H1 (cell line): ENCODE measurements at regions not wholly inside any gene's neighbourhood (a gene's known extent, or its start where the extent isn't known, plus 50 kb on each side); places are given as distances from the start of the nearest gene placed in this dataset.

Experiments used
- CTCF ChIA-PET: fragments of 300-600 bp; sonication (Branson Sonifier 250); formaldehyde crosslinking; loops from one replicate; lab custom pipeline; 2021; ENCODE audit not compliant: partially characterized antibody; lab: Charles Lee
- POLR2A ChIA-PET: fragments of 300-600 bp; sonication (Branson Sonifier 250); formaldehyde crosslinking; loops from one replicate; lab custom pipeline; 2021; ENCODE audit warnings: inconsistent platforms; ENCODE audit not compliant: partially characterized antibody; lab: Charles Lee
- DNase-seq, 2 experiments: peaks; one replicate each; pipeline versions ENCODE4 v3.0.0 to v3.0.0-alpha.2; 2010 to 2022; ENCODE audit warnings: low spot score in 2 of 2, low read depth in 1 of 2, mixed read lengths in 1 of 2
- FAIRE-seq: peaks from 2 replicates; lab custom pipeline; 2011; peaks lifted over from hg19 to GRCh38; lab: Jason Lieb, UNC
- H2AFZ ChIP-seq: 2 replicates; pipeline ENCODE4 v1.8.1; 2012; ENCODE audit warnings: low read length, inconsistent platforms
- H2AK5ac ChIP-seq: 2 replicates; pipeline ENCODE4 v1.6.1; 2013; ENCODE audit warnings: low read depth, low read length
- H2BK120ac ChIP-seq: replicated peaks from 2 replicates; pipeline ENCODE3; 2013; ENCODE audit warnings: low read depth, low read length, inconsistent platforms
- H2BK12ac ChIP-seq: 2 replicates; pipeline ENCODE4 v1.6.1; 2013; ENCODE audit warnings: low read depth, low read length
- H2BK15ac ChIP-seq: 2 replicates; pipeline ENCODE4 v1.6.1; 2013; ENCODE audit warnings: low read length
- H2BK20ac ChIP-seq: 2 replicates; pipeline ENCODE4 v1.6.1; 2013; ENCODE audit warnings: low read length
- H2BK5ac ChIP-seq: 2 replicates; pipeline ENCODE4 v1.6.1; 2013; ENCODE audit warnings: low read depth, low read length
- H3K14ac ChIP-seq: 2 replicates; pipeline ENCODE4 v1.6.1; 2013; ENCODE audit warnings: inconsistent platforms; ENCODE audit not compliant: insufficient read length
- H3K18ac ChIP-seq: 2 replicates; pipeline ENCODE4 v1.6.1; 2013; ENCODE audit warnings: low read length; ENCODE audit errors: extremely low read depth
- H3K23ac ChIP-seq: 2 replicates; pipeline ENCODE4 v1.6.1; 2013; ENCODE audit warnings: inconsistent platforms; ENCODE audit not compliant: insufficient read length
- H3K23me2 ChIP-seq: 2 replicates; pipeline ENCODE4 v1.6.1; 2013; ENCODE audit warnings: low read depth, low read length
- H3K27ac ChIP-seq: 2 replicates; pipeline ENCODE4 v1.6.1; 2011; ENCODE audit warnings: low read depth, low read length, inconsistent platforms
- H3K27me3 ChIP-seq, 4 experiments: replicated peaks in 1 of 4; 1 replicate in 1 of 4; 2 replicates in 3 of 4; pipeline versions ENCODE4 v1.6.1 to v1.8.1; 2011 to 2013; ENCODE audit warnings: low read length in 3 of 4, mild to moderate bottlenecking in 3 of 4, inconsistent platforms in 2 of 4, mixed read lengths in 2 of 4, moderate library complexity in 1 of 4; ENCODE audit not compliant: control insufficient read depth in 3 of 4, insufficient read depth in 3 of 4; ENCODE audit errors: extremely low read depth in 1 of 4
- H3K36me3 ChIP-seq, 4 experiments: 2 replicates each; pipeline versions ENCODE4 v1.6.1 to v1.8.1; 2011 to 2013; ENCODE audit warnings: mild to moderate bottlenecking in 4 of 4, low read length in 3 of 4, moderate library complexity in 2 of 4, control low read depth in 1 of 4, inconsistent platforms in 1 of 4; ENCODE audit not compliant: insufficient read depth in 4 of 4, control insufficient read depth in 2 of 4
- H3K4ac ChIP-seq: replicated peaks from 2 replicates; pipeline ENCODE3; 2013; ENCODE audit warnings: low read length, low read depth, mixed read lengths, inconsistent platforms; ENCODE audit not compliant: insufficient read length
- H3K4me1 ChIP-seq, 4 experiments: replicated peaks in 1 of 4; 1 replicate in 1 of 4; 2 replicates in 3 of 4; pipeline versions ENCODE4 v1.6.1 to v1.8.1; 2011 to 2013; ENCODE audit warnings: low read length in 3 of 4, inconsistent platforms in 2 of 4, mixed read lengths in 1 of 4; ENCODE audit not compliant: insufficient read depth in 4 of 4, control insufficient read depth in 3 of 4
- H3K4me2 ChIP-seq, 2 experiments: 2 replicates each; pipeline versions ENCODE4 v1.6.1 to v1.8.1; 2011 to 2013; ENCODE audit warnings: low read depth in 2 of 2, low read length in 2 of 2, control low read depth in 1 of 2, inconsistent platforms in 1 of 2, mild to moderate bottlenecking in 1 of 2; ENCODE audit not compliant: insufficient read depth in 1 of 2
- H3K4me3 ChIP-seq, 4 experiments: fragments of 200-600, 300-600 bp in 1 of 4; sonication (generic), shearing (Covaris generic), sonication (Bioruptor Twin) in 1 of 4; 2 replicates each; pipeline versions ENCODE4 v1.5.1 to v1.8.1; 2011 to 2016; ENCODE audit warnings: low read length in 4 of 4, low read depth in 3 of 4, control low read depth in 2 of 4, inconsistent platforms in 2 of 4, mild to moderate bottlenecking in 2 of 4, mixed read lengths in 1 of 4, moderate library complexity in 1 of 4; ENCODE audit not compliant: insufficient read depth in 2 of 4; ENCODE audit errors: extremely low read depth in 1 of 4
- H3K56ac ChIP-seq: replicated peaks from 2 replicates; pipeline ENCODE3; 2013; ENCODE audit warnings: low read depth, mild to moderate bottlenecking, mixed read lengths, low read length, inconsistent platforms; ENCODE audit not compliant: insufficient read length
- H3K79me1 ChIP-seq: 2 replicates; pipeline ENCODE4 v1.6.1; 2013; ENCODE audit warnings: low read depth, low read length, control low read depth
- H3K79me2 ChIP-seq, 2 experiments: 2 replicates each; pipeline versions ENCODE4 v1.6.1 to v1.8.1; 2012 to 2013; ENCODE audit warnings: low read length in 2 of 2, mild to moderate bottlenecking in 2 of 2, inconsistent platforms in 1 of 2; ENCODE audit not compliant: insufficient read depth in 2 of 2, control insufficient read depth in 1 of 2
- H3K9ac ChIP-seq, 4 experiments: replicated peaks in 1 of 4; 1 replicate in 1 of 4; 2 replicates in 3 of 4; pipeline versions ENCODE4 v1.6.1 to v1.8.1; 2011 to 2013; ENCODE audit warnings: low read depth in 3 of 4, low read length in 3 of 4, control low read depth in 2 of 4, mild to moderate bottlenecking in 2 of 4, moderate library complexity in 2 of 4, inconsistent platforms in 1 of 4; ENCODE audit errors: extremely low read depth in 1 of 4
- H3K9me3 ChIP-seq, 2 experiments: 2 replicates each; pipeline versions ENCODE4 v1.6.1 to v1.8.1; 2012 to 2013; ENCODE audit warnings: mild to moderate bottlenecking in 2 of 2, moderate library complexity in 2 of 2, control low read depth in 1 of 2, inconsistent platforms in 1 of 2, low read depth in 1 of 2, low read length in 1 of 2, mixed read lengths in 1 of 2; ENCODE audit not compliant: insufficient read depth in 2 of 2
- H4K20me1 ChIP-seq, 2 experiments: replicated peaks in 1 of 2; 2 replicates each; pipeline versions ENCODE3 to v1.8.1; 2011 to 2013; ENCODE audit warnings: inconsistent platforms in 2 of 2, low read length in 2 of 2, mild to moderate bottlenecking in 1 of 2; ENCODE audit not compliant: insufficient read depth in 2 of 2, control insufficient read depth in 1 of 2
- H4K5ac ChIP-seq: 2 replicates; pipeline ENCODE4 v1.6.1; 2013; ENCODE audit warnings: low read length, low read depth, mixed read lengths, inconsistent platforms; ENCODE audit not compliant: insufficient read length
- H4K8ac ChIP-seq: 2 replicates; pipeline ENCODE4 v1.8.0; 2013; ENCODE audit warnings: mild to moderate bottlenecking, moderate library complexity, low read length, inconsistent platforms; ENCODE audit not compliant: insufficient read depth; ENCODE audit errors: extremely low read depth
- H4K91ac ChIP-seq: replicated peaks from 2 replicates; pipeline ENCODE3; 2013; ENCODE audit warnings: low read length, mixed read lengths, inconsistent platforms; ENCODE audit not compliant: insufficient read length
- ASH2L ChIP-seq: fragments of 200-600, 300-600 bp; sonication (generic); IDR thresholded peaks from one replicate; pipeline ENCODE4 v1.7.1; 2017; ENCODE audit warnings: low read length
- CHD2 ChIP-seq: IDR thresholded peaks from 2 replicates; pipeline ENCODE4 v1.6.1; 2012; ENCODE audit warnings: low read length, improper control_type of control experiment
- CREB1 ChIP-seq: IDR thresholded peaks from 2 replicates; pipeline ENCODE4 v1.6.1; 2012; ENCODE audit warnings: inconsistent platforms
- GTF2F1 ChIP-seq: IDR thresholded peaks from 2 replicates; pipeline ENCODE4 v1.6.1; 2012; ENCODE audit warnings: low read depth, low read length, improper control_type of control experiment, borderline replicate concordance
- POLR2AphosphoS5 ChIP-seq: IDR thresholded peaks from 2 replicates; pipeline ENCODE4 v1.6.1; 2011; ENCODE audit warnings: low read depth, low read length
- RBBP5 ChIP-seq: IDR thresholded peaks from 2 replicates; pipeline ENCODE4 v1.7.1; 2012; ENCODE audit warnings: low read depth, mild to moderate bottlenecking, inconsistent platforms, low read length, moderate library complexity, borderline replicate concordance
- SP2 ChIP-seq: IDR thresholded peaks from 2 replicates; pipeline ENCODE4 v1.6.1; 2012; ENCODE audit warnings: mild to moderate bottlenecking, low read length, inconsistent platforms
- TBP ChIP-seq: IDR thresholded peaks from 2 replicates; pipeline ENCODE4 v1.6.1; 2011; ENCODE audit warnings: low read depth, low read length, improper control_type of control experiment
- WGBS, 2 experiments: shearing (Covaris generic) in 1 of 2; methylation state at CpG; one replicate each; pipeline versions ENCODE4 v1.1.6 to v1.1.7; 2013 to 2015; ENCODE audit warnings: low lambda C conversion rate in 2 of 2, mixed read lengths in 2 of 2, inconsistent platforms in 1 of 2, low coverage in 1 of 2, missing lambda C conversion rate in 1 of 2; ENCODE audit not compliant: insufficient replicate concordance in 2 of 2, insufficient coverage in 1 of 2, insufficient read length in 1 of 2; ENCODE audit errors: extremely low coverage in 1 of 2, missing lambda C conversion rate in 1 of 2; 5-methylcytosine and 5-hydroxymethylcytosine counted together
- TF ChIP-seq, protein P1 (sequence below): IDR thresholded peaks from 2 replicates; pipeline ENCODE4 v1.6.1; 2011; ENCODE audit warnings: low read length, improper control_type of control experiment
- TF ChIP-seq, protein P2 (sequence below): IDR thresholded peaks from 2 replicates; pipeline ENCODE4 v1.6.1; 2011; ENCODE audit warnings: low read depth, mild to moderate bottlenecking, low read length; ENCODE audit not compliant: insufficient read depth

DNA sequence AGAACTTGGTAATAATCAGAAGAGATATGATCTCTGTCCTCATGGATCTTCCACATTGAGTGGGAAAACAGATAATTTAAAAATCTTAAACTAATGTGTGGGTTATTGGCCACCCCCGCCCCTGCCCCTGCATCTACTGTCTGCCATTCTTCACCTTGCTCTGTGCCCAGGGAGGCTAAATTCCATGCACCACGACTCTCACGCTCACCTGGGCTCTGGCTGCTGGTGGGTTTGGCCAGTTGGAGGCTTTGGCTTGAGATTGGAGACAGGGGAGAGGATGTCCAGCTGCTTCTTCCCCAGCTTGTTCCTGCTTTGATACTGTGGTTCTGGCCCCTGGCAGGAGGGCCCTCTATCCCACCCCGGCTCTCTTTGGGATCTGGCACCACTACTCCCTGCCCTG, 127.9 kb downstream of the IRX5 start:
- Histone ChIP-seq H2BK20ac (no peak overlapping the region), H4K20me1 (peaks cover 0 to 4% of the 10 kb centered on the region in 2 experiments), H3K23ac (no peak overlapping the region), H2BK120ac (no peak overlapping the region), H3K9ac (no peak overlapping the region), H4K91ac (no peak overlapping the region), H3K18ac (no peak overlapping the region), H3K4me2 (no peak overlapping the region), H3K27ac (no peak overlapping the region), H3K4ac (no peak overlapping the region), H3K4me1 (peaks cover 0 to 7% (median 3%) of the 10 kb centered on the region in 4 experiments; a peak in 5 of 7 replicates), H3K9me3 (no peaks in the 10 kb centered on the region; a peak in 1 of 4 replicates), H4K8ac (no peak overlapping the region), H2BK5ac (no peak overlapping the region), H3K79me2 (no peaks in the 10 kb centered on the region), H4K5ac (no peak overlapping the region), H3K4me3 (no peak overlapping the region), H2BK15ac (no peak overlapping the region), H3K14ac (no peak overlapping the region), H2AFZ (no peak overlapping the region), H3K36me3 (no peaks in the 10 kb centered on the region), H3K23me2 (peaks cover 7% of the 10 kb centered on the region), H3K79me1 (no peaks in the 10 kb centered on the region), H2BK12ac (no peak overlapping the region), H2AK5ac (no peak overlapping the region), H3K27me3 (peaks cover 16 to 34% (median 30%) of the 10 kb centered on the region in 4 experiments), H3K56ac (no peak overlapping the region)
- ChIA-PET POLR2A (no interaction called here), CTCF (no interaction called here)
- whole genome bisulfite sequencing, 2 experiments, result 80% methylated on average over 4 of the region's 4 CpGs; no CpG with 5 or more reads in 1 of the 2 experiments
- DNase-seq (no peak), FAIRE-seq (no peak)
- TF ChIP-seq SP2 (no peak), GTF2F1 (no peak), ASH2L (no peak), POLR2AphosphoS5 (no peak), CREB1 (no peak), TBP (no peak), CHD2 (no peak), RBBP5 (no peak)
- TF ChIP-seq, protein P1, sequence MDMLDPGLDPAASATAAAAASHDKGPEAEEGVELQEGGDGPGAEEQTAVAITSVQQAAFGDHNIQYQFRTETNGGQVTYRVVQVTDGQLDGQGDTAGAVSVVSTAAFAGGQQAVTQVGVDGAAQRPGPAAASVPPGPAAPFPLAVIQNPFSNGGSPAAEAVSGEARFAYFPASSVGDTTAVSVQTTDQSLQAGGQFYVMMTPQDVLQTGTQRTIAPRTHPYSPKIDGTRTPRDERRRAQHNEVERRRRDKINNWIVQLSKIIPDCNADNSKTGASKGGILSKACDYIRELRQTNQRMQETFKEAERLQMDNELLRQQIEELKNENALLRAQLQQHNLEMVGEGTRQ, result no peak
- TF ChIP-seq, protein P2, sequence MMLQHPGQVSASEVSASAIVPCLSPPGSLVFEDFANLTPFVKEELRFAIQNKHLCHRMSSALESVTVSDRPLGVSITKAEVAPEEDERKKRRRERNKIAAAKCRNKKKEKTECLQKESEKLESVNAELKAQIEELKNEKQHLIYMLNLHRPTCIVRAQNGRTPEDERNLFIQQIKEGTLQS, result no peak
